ENCODE measurements at regions not wholly inside any gene's neighbourhood (a gene's known extent, or its start where the extent isn't known, plus 50 kb on each side); places are given as distances from the start of the nearest gene placed in this dataset.

DNA sequence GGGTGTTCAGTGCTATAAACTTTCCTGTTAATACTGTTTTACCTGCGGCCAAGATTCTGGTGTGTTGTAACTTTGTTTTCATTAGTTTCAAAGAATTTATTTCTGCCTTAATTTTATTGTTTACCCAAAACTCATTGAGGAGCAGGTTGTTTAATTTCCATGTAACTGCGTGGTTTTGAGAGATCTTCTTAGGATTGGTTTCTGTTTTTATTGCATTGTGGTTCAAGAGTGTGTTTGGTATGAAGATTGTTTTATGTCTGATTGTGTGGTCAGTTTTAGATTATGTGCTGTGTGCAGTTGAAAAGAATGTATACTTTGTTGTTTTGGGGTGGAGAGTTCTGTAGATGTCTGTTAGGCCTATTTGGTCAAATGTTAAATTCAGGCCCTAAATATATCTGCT, 133.5 kb upstream of the GALNT15 start:
- H3K27ac Mint-ChIP-seq (ENCODE audit: unreplicated experiment): no peak overlapping the region
- peaks cover 3% of the 10 kb centered on the region for H3K9me3 Mint-ChIP-seq (ENCODE audit: low read depth)
- no peak for DNase-seq (ENCODE audit: low spot score)
- H3K4me1 Mint-ChIP-seq (ENCODE audit: low read depth): no peaks in the 10 kb centered on the region
- TF ChIP-seq CTCF (IDR thresholded peaks at IDR 0.05): no peak
- no peak overlapping the region for H3K4me3 Mint-ChIP-seq (ENCODE audit: unreplicated experiment)
- no peaks in the 10 kb centered on the region for H3K27me3 Mint-ChIP-seq (ENCODE audit: low read depth)
- no peaks in the 10 kb centered on the region for H3K36me3 Mint-ChIP-seq (ENCODE audit: low read depth)

DNA sequence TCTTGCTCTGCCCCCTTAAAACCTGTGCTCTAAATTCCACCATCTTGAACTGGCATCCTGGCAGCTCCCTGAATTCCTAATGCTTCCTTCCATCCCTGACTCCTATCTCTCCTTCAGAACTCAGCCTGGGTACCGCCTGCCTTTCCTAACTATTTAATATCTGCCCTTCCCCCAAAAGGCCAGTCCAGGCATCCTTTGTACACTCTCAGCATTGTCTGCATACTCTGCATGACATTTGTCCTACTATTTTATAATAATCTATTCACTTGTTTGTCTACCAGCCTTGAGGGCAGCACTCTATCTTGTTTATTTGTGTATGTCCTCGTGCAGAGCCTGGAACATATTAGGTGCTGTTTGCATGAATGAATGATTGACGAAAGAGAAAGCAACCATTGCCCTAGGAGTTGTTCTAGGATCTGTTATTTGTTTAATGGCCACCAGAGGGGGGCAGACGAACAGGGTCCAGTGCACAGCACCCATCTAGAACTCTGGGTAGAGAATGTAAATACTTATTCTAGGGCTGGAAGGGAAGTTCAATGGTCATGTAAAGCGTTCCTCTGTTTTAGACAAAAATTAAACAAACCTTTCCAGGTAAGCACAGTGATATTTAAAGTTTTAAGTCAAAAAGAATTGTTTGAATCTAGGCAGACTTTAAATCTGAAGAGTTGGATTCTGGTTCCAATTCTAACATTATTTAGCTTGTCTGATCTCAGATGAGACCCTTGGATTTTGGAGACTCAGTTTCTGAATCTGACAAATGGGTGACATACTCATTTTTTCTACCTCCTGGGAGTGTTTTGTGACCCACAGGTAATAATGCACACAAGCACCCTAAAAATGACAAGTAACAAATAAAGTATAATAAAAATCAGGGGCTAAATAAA, 125.8 kb upstream of the GALNT15 start:
- Mint-ChIP-seq H3K36me3 (ENCODE audit: low read depth) (no peaks in the 10 kb centered on the region), H3K27ac (ENCODE audit: unreplicated experiment) (peak overlapping the region; percentile 24), H3K9me3 (ENCODE audit: low read depth) (no peaks in the 10 kb centered on the region), H3K4me3 (ENCODE audit: unreplicated experiment) (peak overlapping the region; percentile 23), H3K27me3 (ENCODE audit: low read depth) (no peaks in the 10 kb centered on the region), H3K4me1 (ENCODE audit: low read depth) (peaks cover 6% of the 10 kb centered on the region)
- DNase-seq (ENCODE audit: low spot score): no peak
- peak; percentile 94 for TF ChIP-seq CTCF (IDR thresholded peaks at IDR 0.05)

DNA sequence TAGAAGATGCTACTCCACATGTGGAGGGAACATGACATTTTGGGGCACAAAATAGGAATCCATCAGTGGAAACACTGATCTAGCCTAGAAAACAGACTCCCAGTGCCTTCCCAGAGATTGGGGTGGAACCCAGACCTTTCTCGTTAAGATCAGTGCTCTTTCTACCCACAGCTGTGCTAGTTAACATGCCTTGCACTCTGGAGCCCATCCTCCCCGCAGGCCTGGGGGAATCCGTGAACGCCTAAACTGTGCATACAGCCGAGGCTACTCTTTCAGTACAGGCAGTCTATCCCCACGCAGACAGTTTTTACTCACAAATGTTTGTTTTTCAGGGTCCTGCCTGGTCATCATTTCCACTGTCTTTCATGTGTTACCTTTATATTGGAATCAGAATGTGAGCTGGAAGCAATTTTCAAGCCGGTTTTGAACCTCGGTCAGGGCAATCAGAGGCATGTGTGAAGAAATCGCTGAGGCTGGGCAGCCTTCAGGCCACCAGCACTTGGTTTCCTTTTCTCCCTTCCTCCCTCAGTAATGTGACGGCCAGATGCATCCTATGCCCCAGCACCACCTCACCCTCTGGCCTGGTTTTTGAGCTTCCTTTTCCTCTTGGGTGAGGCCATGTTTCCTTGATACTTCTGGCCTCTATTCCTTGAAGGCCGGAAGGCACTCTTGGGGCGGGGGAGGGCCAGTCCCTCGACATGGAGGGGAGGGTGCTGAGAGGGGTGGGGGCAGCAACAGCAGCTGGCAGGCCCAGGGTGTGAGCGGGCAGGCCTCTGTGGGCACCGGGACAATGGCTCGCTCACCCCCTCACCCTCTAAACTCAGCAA, 123.6 kb upstream of the GALNT15 start:
- TF ChIP-seq CTCF (IDR thresholded peaks at IDR 0.05): no peak
- H3K4me1 Mint-ChIP-seq (ENCODE audit: low read depth): peaks cover 17% of the 10 kb centered on the region
- H3K4me3 Mint-ChIP-seq (ENCODE audit: unreplicated experiment): no peak overlapping the region
- H3K27ac Mint-ChIP-seq (ENCODE audit: unreplicated experiment): no peak overlapping the region
- no peaks in the 10 kb centered on the region for H3K36me3 Mint-ChIP-seq (ENCODE audit: low read depth)
- no peak for DNase-seq (ENCODE audit: low spot score)
- H3K9me3 Mint-ChIP-seq (ENCODE audit: low read depth): no peaks in the 10 kb centered on the region
- H3K27me3 Mint-ChIP-seq (ENCODE audit: low read depth): no peaks in the 10 kb centered on the region

DNA sequence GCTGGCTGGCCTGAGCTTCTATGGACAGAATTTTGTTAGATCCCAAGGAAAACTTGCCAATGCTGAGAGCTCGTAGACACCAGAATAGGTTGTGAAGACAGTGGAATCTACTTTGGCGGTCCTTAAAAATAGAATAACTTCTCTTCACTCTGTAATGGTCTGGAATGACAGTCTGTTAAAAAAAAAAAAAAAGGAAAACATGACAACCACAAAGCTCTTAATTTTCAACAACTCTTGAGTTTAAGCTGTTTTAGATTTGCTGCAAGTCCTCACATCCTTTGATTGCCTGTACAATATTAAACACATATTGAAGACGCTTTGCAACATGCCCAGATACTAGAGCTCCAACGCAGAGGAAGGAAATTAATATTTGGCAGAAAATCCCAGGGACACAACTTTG, 122.8 kb upstream of the GALNT15 start:
- no peak for DNase-seq (ENCODE audit: low spot score)
- Mint-ChIP-seq H3K27me3 (ENCODE audit: low read depth) (no peaks in the 10 kb centered on the region), H3K9me3 (ENCODE audit: low read depth) (no peaks in the 10 kb centered on the region), H3K36me3 (ENCODE audit: low read depth) (no peaks in the 10 kb centered on the region), H3K4me3 (ENCODE audit: unreplicated experiment) (no peak overlapping the region), H3K27ac (ENCODE audit: unreplicated experiment) (no peak overlapping the region), H3K4me1 (ENCODE audit: low read depth) (peaks cover 22% of the 10 kb centered on the region)
- no peak for TF ChIP-seq CTCF (IDR thresholded peaks at IDR 0.05)

- H3K27ac Mint-ChIP-seq (ENCODE audit: unreplicated experiment): no peak overlapping the region
- no peak overlapping the region for H3K4me3 Mint-ChIP-seq (ENCODE audit: unreplicated experiment)
- peaks cover 22% of the 10 kb centered on the region for H3K4me1 Mint-ChIP-seq (ENCODE audit: low read depth)
- DNase-seq (ENCODE audit: low spot score): no peak
- H3K27me3 Mint-ChIP-seq (ENCODE audit: low read depth): no peaks in the 10 kb centered on the region
- no peaks in the 10 kb centered on the region for H3K9me3 Mint-ChIP-seq (ENCODE audit: low read depth)
- H3K36me3 Mint-ChIP-seq (ENCODE audit: low read depth): no peaks in the 10 kb centered on the region
- TF ChIP-seq CTCF (IDR thresholded peaks at IDR 0.05): no peak
Observed at GRCh38 chr3:16052964-16053363, 121.5 kb upstream of the GALNT15 start.

Data from chondrocyte (in vitro differentiated cells).